ENCODE measurements at regions not wholly inside any gene's neighbourhood (a gene's known extent, or its start where the extent isn't known, plus 50 kb on each side); places are given as distances from the start of the nearest gene placed in this dataset.

- no peak for TF ChIP-seq RARB (CRISPR knock-in tag; IDR thresholded peaks at IDR 0.05)
- TF ChIP-seq PATZ1 (CRISPR knock-in tag; IDR thresholded peaks at IDR 0.05; ENCODE audit: borderline replicate concordance) = no peak
- no peak for TF ChIP-seq ZFP30 (CRISPR knock-in tag; IDR thresholded peaks at IDR 0.05)
- no peak for TF ChIP-seq ZNF8 (CRISPR knock-in tag; IDR thresholded peaks at IDR 0.05)
- TF ChIP-seq TSHZ2 (CRISPR knock-in tag; IDR thresholded peaks at IDR 0.05) = no peak
- TF ChIP-seq PPARA (CRISPR knock-in tag; IDR thresholded peaks at IDR 0.05; ENCODE audit: borderline replicate concordance) = no peak
- TF ChIP-seq ISL1 (CRISPR knock-in tag; IDR thresholded peaks at IDR 0.05) = no peak
- no peak for TF ChIP-seq ARNTL (CRISPR knock-in tag; IDR thresholded peaks at IDR 0.05; ENCODE audit: borderline replicate concordance, low read depth)
- TF ChIP-seq BACH2 (CRISPR knock-in tag; IDR thresholded peaks at IDR 0.05; ENCODE audit: borderline replicate concordance) = no peak
- TF ChIP-seq OSR1 (CRISPR knock-in tag; IDR thresholded peaks at IDR 0.05) = no peak
- TF ChIP-seq ZFP3 (CRISPR knock-in tag; IDR thresholded peaks at IDR 0.05) = no peak
- TF ChIP-seq CREB5 (CRISPR knock-in tag; IDR thresholded peaks at IDR 0.05; ENCODE audit: low read depth) = no peak
- TF ChIP-seq ZNF70 (CRISPR knock-in tag; IDR thresholded peaks at IDR 0.05) = no peak
- TF ChIP-seq ZNF565 (CRISPR knock-in tag; conservative IDR thresholded peaks at IDR 0.05; ENCODE audit: low read depth) = no peak
Observed at GRCh38 chr11:80515097-80515496, 1074.3 kb upstream of the TENM4 start.

Data from SK-N-SH treated with all-trans-retinoic acid at 6 μM for 48 hours (cell line).